ENCODE measurements at regions not wholly inside any gene's neighbourhood (a gene's known extent, or its start where the extent isn't known, plus 50 kb on each side); places are given as distances from the start of the nearest gene placed in this dataset.

- no peaks in the 10 kb centered on the region for H3K27me3 Mint-ChIP-seq (ENCODE audit: low read depth)
- H3K36me3 Mint-ChIP-seq, result no peaks in the 10 kb centered on the region
- DNase-seq (ENCODE audit: low spot score) (no peak), ATAC-seq (no peak)
- H3K4me1 Mint-ChIP-seq, result peaks cover 12% of the 10 kb centered on the region
- ChIA-PET POLR2A (interaction anchor here (1.0 kb wide), 1 partner anchor 220 kb away, joined by 6 read pairs; no protein-coding TSS in a partner anchor), CTCF (interaction anchor here (1.4 to 2.2 kb wide), 2 partner anchors 61 to 236 kb away, joined by 6 to 9 read pairs; no protein-coding TSS in a partner anchor)
- no peak for TF ChIP-seq MXD4 (CRISPR knock-in tag; IDR thresholded peaks at IDR 0.05; ENCODE audit: borderline replicate concordance)
- no peak for TF ChIP-seq ZNF138 (CRISPR knock-in tag; conservative IDR thresholded peaks at IDR 0.05)
- H3K27ac Mint-ChIP-seq, result no peak overlapping the region
- no peaks in the 10 kb centered on the region for H3K9me3 Mint-ChIP-seq
- H3K4me3 Mint-ChIP-seq, result no peak overlapping the region
Measured at GRCh38 chr9:109906766-109907382, 126.9 kb downstream of the PALM2AKAP2 start.

- Mint-ChIP-seq H3K4me1 (peaks cover 12% of the 10 kb centered on the region), H3K27me3 (ENCODE audit: low read depth) (no peaks in the 10 kb centered on the region), H3K4me3 (no peak overlapping the region), H3K9me3 (no peaks in the 10 kb centered on the region), H3K36me3 (no peaks in the 10 kb centered on the region), H3K27ac (no peak overlapping the region)
- ATAC-seq (peak; percentile 25; the same call in 1 of the 2 replicates), DNase-seq (ENCODE audit: low spot score) (no peak)
- no peak for TF ChIP-seq FOXP1 (CRISPR knock-in tag; IDR thresholded peaks at IDR 0.05; ENCODE audit: borderline replicate concordance)
- no peak for TF ChIP-seq ZNF416 (CRISPR knock-in tag; IDR thresholded peaks at IDR 0.05)
- TF ChIP-seq FOXJ3 (CRISPR knock-in tag; IDR thresholded peaks at IDR 0.05; ENCODE audit: borderline replicate concordance), result no peak
- TF ChIP-seq ZNF281 (CRISPR knock-in tag; IDR thresholded peaks at IDR 0.05), result no peak
- TF ChIP-seq ERG (CRISPR knock-in tag; IDR thresholded peaks at IDR 0.05), result no peak
- TF ChIP-seq TEAD1 (CRISPR knock-in tag; IDR thresholded peaks at IDR 0.05), result no peak
- no peak for TF ChIP-seq CREM (CRISPR knock-in tag; IDR thresholded peaks at IDR 0.05)
- TF ChIP-seq ZMAT4 (CRISPR knock-in tag; IDR thresholded peaks at IDR 0.05), result no peak
- no peak for TF ChIP-seq CTCF (IDR thresholded peaks at IDR 0.05)
- no peak for TF ChIP-seq ZBTB43 (CRISPR knock-in tag; IDR thresholded peaks at IDR 0.05)
- TF ChIP-seq NFE2L1 (CRISPR knock-in tag; IDR thresholded peaks at IDR 0.05), result no peak
- no peak for TF ChIP-seq OVOL2 (CRISPR knock-in tag; IDR thresholded peaks at IDR 0.05; ENCODE audit: borderline replicate concordance)
- TF ChIP-seq TP53 (CRISPR knock-in tag; IDR thresholded peaks at IDR 0.05), result no peak
- no peak for TF ChIP-seq ATF6 (CRISPR knock-in tag; IDR thresholded peaks at IDR 0.05)
- no peak for TF ChIP-seq ZNF232 (CRISPR knock-in tag; IDR thresholded peaks at IDR 0.05)
- ChIA-PET CTCF (interaction anchor here (1.4 to 2.2 kb wide), 2 partner anchors 61 to 235 kb away, joined by 6 to 9 read pairs; no protein-coding TSS in a partner anchor), POLR2A (interaction anchor here (1.0 kb wide), 1 partner anchor 220 kb away, joined by 6 read pairs; no protein-coding TSS in a partner anchor)
Measured at GRCh38 chr9:109907400-109907799, 127.4 kb downstream of the PALM2AKAP2 start.

Measured in WTC11 (cell line).